ENCODE measurements at regions not wholly inside any gene's neighbourhood (a gene's known extent, or its start where the extent isn't known, plus 50 kb on each side); places are given as distances from the start of the nearest gene placed in this dataset.

DNA sequence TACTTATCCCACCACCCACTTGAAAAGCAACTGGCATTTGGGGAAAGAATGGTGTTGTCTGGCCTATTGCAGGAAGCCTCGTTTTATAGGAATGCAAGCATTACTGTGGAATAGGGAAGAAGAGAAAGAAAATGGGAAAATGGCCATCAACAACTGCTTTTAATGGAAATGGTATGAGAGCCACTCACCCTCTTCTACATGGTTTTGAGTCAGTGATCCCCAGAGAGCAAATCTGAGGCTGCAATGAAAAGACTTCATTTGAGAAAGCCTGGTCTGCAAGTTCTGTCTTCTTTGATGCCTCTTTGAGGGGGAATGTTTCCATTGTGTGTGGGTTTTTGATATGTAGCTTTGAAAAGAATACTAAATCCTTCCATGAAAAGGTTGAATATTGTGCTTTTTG, 172.3 kb upstream of the HDDC2 start:
- TF ChIP-seq, protein P1, sequence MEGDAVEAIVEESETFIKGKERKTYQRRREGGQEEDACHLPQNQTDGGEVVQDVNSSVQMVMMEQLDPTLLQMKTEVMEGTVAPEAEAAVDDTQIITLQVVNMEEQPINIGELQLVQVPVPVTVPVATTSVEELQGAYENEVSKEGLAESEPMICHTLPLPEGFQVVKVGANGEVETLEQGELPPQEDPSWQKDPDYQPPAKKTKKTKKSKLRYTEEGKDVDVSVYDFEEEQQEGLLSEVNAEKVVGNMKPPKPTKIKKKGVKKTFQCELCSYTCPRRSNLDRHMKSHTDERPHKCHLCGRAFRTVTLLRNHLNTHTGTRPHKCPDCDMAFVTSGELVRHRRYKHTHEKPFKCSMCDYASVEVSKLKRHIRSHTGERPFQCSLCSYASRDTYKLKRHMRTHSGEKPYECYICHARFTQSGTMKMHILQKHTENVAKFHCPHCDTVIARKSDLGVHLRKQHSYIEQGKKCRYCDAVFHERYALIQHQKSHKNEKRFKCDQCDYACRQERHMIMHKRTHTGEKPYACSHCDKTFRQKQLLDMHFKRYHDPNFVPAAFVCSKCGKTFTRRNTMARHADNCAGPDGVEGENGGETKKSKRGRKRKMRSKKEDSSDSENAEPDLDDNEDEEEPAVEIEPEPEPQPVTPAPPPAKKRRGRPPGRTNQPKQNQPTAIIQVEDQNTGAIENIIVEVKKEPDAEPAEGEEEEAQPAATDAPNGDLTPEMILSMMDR (conservative IDR thresholded peaks at IDR 0.05; ENCODE audit: low read length): no peak
- DNase-seq (ENCODE audit: low read depth): no peak
- no peak overlapping the region for H3K4me3 ChIP-seq (ENCODE audit: low read length)

DNA sequence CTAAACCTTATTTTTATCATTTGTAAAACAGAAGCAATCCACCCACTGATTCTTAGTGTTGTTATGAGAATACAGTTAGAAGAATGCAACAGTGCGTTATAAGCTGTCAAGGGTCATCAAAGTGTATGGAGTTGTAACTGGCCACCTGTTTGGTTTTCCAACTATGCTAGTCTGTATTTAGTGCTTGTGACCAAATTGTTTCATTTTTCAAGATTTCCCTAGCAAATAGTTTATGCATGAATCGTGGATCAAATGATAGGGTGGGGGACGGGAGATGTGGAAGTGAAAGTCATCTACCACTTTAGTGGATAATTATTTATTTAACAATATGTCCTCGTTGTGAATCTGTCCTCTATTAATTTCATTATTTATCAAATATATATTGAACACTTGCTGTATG, 175.4 kb upstream of the HDDC2 start:
- no peak overlapping the region for H3K4me3 ChIP-seq (ENCODE audit: low read length)
- TF ChIP-seq, protein P1 (conservative IDR thresholded peaks at IDR 0.05; ENCODE audit: low read length): no peak
- no peak for DNase-seq (ENCODE audit: low read depth)

DNA sequence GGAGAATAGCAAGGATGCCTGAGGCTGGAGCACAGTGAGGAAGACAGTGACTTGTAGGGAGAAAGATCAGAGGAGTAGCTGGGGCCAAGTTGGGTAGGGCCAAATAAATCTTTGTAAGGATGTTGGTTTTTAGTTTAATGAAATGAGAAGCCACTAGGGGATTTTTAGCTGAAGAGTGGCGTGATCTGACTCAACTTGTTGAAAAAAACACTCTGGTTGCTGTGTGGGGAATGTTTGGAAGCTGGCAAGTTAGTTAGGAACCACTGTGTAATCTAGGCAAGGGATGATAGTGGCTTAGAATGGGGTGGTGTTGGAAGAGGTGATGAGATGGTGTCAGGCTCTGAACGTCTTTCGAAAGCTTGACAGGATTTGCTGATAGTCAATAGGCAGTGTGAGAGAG, 176.1 kb upstream of the HDDC2 start:
- TF ChIP-seq, protein P1 (conservative IDR thresholded peaks at IDR 0.05; ENCODE audit: low read length): no peak
- no peak overlapping the region for H3K4me3 ChIP-seq (ENCODE audit: low read length)
- peak; percentile 0 for DNase-seq (ENCODE audit: low read depth)

DNA sequence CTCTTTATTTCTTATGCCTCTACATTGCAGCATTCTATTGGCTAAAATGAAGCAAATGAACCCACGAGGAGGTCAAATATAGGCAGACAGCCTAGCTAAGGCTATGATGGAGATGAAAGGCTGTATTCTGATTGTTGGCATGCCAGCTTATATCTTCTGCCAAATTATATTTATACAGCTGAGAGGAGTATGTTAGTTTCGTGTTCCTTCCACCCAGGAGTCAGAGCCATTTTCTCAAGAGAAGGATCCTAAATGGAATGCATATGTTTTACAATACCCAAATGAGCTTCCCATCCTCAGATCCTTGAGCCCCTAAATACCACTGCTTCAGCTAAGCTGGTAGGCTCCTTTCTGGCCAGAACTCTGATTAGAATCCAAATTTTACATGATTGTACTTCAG, 178.4 kb upstream of the HDDC2 start:
- H3K4me3 ChIP-seq (ENCODE audit: low read length): no peak overlapping the region
- DNase-seq (ENCODE audit: low read depth): no peak
- TF ChIP-seq, protein P1 (conservative IDR thresholded peaks at IDR 0.05; ENCODE audit: low read length): no peak

DNA sequence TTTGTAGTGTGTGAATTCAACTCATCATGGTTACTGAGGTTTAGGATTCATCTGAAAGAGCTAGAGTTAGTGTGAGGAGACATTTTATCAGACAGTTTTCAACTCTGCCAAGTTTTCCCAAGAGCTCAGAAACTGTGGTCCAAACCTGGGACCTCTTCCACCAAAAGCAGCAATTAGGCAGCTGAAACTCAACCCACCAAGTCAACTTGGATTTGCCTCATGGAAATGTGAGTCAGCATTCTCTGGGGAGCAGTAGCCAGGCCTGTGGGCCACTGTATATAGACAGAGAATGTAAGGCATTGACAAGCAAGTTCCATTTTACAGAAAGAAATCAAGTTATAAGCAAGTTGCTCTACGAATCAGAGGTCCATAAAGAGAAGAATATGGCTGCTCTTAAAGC, 178.8 kb upstream of the HDDC2 start:
- DNase-seq (ENCODE audit: low read depth): no peak
- TF ChIP-seq, protein P1 (conservative IDR thresholded peaks at IDR 0.05; ENCODE audit: low read length): no peak
- H3K4me3 ChIP-seq (ENCODE audit: low read length): no peak overlapping the region

DNA sequence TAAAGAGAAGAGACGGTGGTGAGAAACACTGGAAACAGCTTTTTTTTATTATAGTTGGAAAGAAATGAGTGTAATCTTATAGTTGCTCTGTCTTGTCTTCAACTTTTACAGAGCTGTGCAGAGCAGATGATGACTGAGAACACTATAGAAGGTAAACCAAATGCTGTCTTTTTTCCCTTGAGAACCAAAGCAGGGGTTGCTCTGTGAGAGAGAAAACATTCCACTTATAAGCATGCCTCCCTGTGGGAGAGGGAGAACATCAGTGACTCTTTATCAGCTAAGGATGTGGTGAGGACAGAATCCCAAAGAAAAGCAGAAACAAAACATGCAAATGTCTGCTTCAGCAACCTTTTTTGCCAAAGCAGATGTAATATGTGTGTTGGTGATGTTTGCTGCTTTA, 179.3 kb upstream of the HDDC2 start:
- H3K4me3 ChIP-seq (ENCODE audit: low read length): no peak overlapping the region
- no peak for DNase-seq (ENCODE audit: low read depth)
- TF ChIP-seq, protein P1 (conservative IDR thresholded peaks at IDR 0.05; ENCODE audit: low read length): no peak

DNA sequence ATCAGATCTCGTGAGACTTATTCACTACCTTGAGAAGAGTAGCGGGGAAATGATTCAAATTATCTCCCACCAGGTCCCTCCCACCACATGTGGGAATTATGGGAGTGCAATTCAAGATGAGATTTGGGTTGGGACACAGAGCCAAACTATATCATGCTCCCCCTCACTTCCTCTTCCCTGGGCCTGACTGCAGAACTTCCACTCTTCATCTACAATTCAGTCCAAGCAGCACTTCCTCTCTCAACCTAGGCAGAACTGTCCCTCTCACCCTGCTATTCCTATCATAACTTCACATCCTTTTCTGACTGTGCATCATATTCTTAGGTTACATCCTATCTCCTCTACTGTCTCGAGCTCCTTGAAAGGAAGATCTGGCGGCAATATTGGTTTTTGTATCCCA, 184.0 kb upstream of the HDDC2 start:
- no peak for DNase-seq (ENCODE audit: low read depth)
- H3K4me3 ChIP-seq (ENCODE audit: low read length): no peak overlapping the region
- TF ChIP-seq, protein P1 (conservative IDR thresholded peaks at IDR 0.05; ENCODE audit: low read length): no peak
